Lung (tissue), 11 donors: ENCODE measurements at regions not wholly inside any gene's neighbourhood (a gene's known extent, or its start where the extent isn't known, plus 50 kb on each side); places are given as distances from the start of the nearest gene placed in this dataset.

ENCODE experiments used
- ATAC-seq: fragments of 200-7000 bp; cut with Tn5 transposase; one replicate; pipeline ENCODE4 v1.9.1; 2020; ENCODE audit warnings: moderate number of reproducible peaks; ENCODE audit not compliant: insufficient read depth, low FRiP score
- DNase-seq, 3 donors: peaks; one replicate each; pipeline ENCODE4 v3.0.0-alpha.2; 2013 to 2017
- H3K27ac ChIP-seq, 2 donors: one replicate each; pipeline ENCODE4 v1.5.1; 2013; ENCODE audit warnings: mild to moderate bottlenecking in 2 of 2, moderate library complexity in 2 of 2, control low read depth in 1 of 2, inconsistent platforms in 1 of 2, low read depth in 1 of 2, low read length in 1 of 2
- H3K27me3 ChIP-seq, 3 donors: one replicate each; pipeline ENCODE4 v1.5.1; 2013; ENCODE audit warnings: low read length in 2 of 3; ENCODE audit not compliant: control insufficient read depth in 3 of 3, insufficient read depth in 3 of 3
- H3K36me3 ChIP-seq, 4 donors: one replicate each; pipeline ENCODE4 v1.5.1; 2013; ENCODE audit warnings: low read length in 4 of 4, mild to moderate bottlenecking in 1 of 4, moderate library complexity in 1 of 4; ENCODE audit not compliant: control insufficient read depth in 4 of 4, insufficient read depth in 4 of 4
- H3K4me1 ChIP-seq, 5 donors: one replicate each; pipeline ENCODE4 v1.5.1; 2013; ENCODE audit warnings: low read length in 5 of 5, mild to moderate bottlenecking in 2 of 5, moderate library complexity in 1 of 5; ENCODE audit not compliant: control insufficient read depth in 5 of 5, insufficient read depth in 5 of 5
- H3K4me3 ChIP-seq: one replicate; pipeline ENCODE4 v1.5.1; 2013; ENCODE audit warnings: mild to moderate bottlenecking, control low read depth, moderate library complexity
- H3K9ac ChIP-seq, 2 donors: one replicate each; pipeline ENCODE4 v1.5.1; 2013; ENCODE audit warnings: low read length in 2 of 2, control low read depth in 1 of 2; ENCODE audit not compliant: insufficient read depth in 1 of 2
- H3K9me3 ChIP-seq, 4 donors: one replicate each; pipeline ENCODE4 v1.5.1; 2013; ENCODE audit warnings: low read length in 3 of 4, mild to moderate bottlenecking in 1 of 4, moderate library complexity in 1 of 4; ENCODE audit not compliant: control insufficient read depth in 4 of 4, insufficient read depth in 3 of 4
- WGBS, 2 donors: extraction: QIAGEN DNeasy Blood & Tissue Kit; methylation state at CpG; one replicate each; pipeline ENCODE4 v1.1.7; 2013; 5-methylcytosine and 5-hydroxymethylcytosine counted together
- TF ChIP-seq, protein P1 (sequence below): IDR thresholded peaks from 2 replicates; pipeline ENCODE4 v1.5.1; 2012; ENCODE audit warnings: mild to moderate bottlenecking; ENCODE audit errors: control extremely low read depth, extremely low read depth
- donor health status: control.
- donor health status: control.
- donor health status: Bipolar disorder and iron deficiency.
- donor health status: healthy.
- donor health status: DM: yes; HTN: yes; CAD: no.

DNA sequence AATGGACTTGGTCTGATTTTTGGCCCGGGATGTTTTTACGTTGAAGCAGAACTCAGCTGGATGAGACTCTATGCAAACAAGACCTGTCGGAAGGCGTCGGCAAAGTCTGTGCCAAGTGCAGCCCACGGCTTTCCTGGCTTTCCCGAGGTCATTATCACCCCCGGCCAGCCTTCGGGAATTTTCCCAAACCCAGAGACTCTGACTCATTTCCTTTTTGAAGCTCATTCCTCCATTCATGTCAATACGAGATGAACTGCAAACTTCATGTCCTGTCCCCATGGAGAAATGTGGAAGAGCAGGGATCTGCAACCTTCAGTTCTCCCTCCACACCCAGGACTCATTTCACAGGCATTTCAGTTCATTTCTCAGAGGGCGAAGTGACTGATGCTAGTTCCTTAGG is 95.3 kb downstream of the IRX2 start:
- Histone ChIP-seq H3K27ac (no peak overlapping the region), H3K27me3 (peaks cover 0 to 38% (median 28%) of the 10 kb centered on the region in 3 donors), H3K4me1 (peaks cover 0 to 10% (median 0%) of the 10 kb centered on the region in 5 donors), H3K9ac (no peak overlapping the region), H3K36me3 (no peaks in the 10 kb centered on the region), H3K4me3 (no peak overlapping the region), H3K9me3 (peaks cover 0 to 6% (median 0%) of the 10 kb centered on the region in 4 donors)
- peak in 1 of 3 donors; percentile 22 for DNase-seq
- WGBS, 2 donors, result 55 to 62% methylated on average over 11 of the region's 11 CpGs
- ATAC-seq, result peak; percentile 27
- TF ChIP-seq, protein P1, sequence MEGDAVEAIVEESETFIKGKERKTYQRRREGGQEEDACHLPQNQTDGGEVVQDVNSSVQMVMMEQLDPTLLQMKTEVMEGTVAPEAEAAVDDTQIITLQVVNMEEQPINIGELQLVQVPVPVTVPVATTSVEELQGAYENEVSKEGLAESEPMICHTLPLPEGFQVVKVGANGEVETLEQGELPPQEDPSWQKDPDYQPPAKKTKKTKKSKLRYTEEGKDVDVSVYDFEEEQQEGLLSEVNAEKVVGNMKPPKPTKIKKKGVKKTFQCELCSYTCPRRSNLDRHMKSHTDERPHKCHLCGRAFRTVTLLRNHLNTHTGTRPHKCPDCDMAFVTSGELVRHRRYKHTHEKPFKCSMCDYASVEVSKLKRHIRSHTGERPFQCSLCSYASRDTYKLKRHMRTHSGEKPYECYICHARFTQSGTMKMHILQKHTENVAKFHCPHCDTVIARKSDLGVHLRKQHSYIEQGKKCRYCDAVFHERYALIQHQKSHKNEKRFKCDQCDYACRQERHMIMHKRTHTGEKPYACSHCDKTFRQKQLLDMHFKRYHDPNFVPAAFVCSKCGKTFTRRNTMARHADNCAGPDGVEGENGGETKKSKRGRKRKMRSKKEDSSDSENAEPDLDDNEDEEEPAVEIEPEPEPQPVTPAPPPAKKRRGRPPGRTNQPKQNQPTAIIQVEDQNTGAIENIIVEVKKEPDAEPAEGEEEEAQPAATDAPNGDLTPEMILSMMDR, result no peak

DNA sequence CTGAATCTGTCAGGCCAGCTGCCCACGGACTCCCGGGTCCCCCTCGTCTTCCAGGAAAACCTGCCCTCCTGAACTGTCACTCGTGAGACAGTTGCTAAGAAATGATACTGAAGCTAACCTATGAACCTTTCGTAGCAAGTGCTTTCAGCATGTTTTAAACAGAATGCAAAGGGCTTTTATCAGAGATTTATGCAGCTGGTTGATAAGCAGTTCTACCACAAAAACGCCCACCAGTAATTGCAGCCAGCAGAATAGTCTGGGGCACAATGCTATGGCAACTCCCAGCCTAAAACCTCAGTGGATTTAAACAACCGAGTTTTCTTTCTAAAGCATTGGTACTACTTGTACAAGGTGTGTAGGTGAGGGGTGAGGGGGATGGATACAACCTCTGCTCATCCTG is 97.5 kb downstream of the IRX2 start:
- no peak overlapping the region for H3K4me3 ChIP-seq
- TF ChIP-seq, protein P1, result no peak
- peaks cover 0 to 23% (median 21%) of the 10 kb centered on the region in 3 donors for H3K27me3 ChIP-seq
- WGBS, 2 donors, result 39 to 62% methylated on average over 7 of the region's 7 CpGs
- H3K27ac ChIP-seq, result no peak overlapping the region
- no peaks in the 10 kb centered on the region for H3K36me3 ChIP-seq
- DNase-seq (no peak), ATAC-seq (no peak)
- H3K4me1 ChIP-seq, result peaks cover 0 to 10% (median 0%) of the 10 kb centered on the region in 5 donors
- no peak overlapping the region for H3K9ac ChIP-seq
- H3K9me3 ChIP-seq, result peaks cover 0 to 6% (median 0%) of the 10 kb centered on the region in 4 donors

DNA sequence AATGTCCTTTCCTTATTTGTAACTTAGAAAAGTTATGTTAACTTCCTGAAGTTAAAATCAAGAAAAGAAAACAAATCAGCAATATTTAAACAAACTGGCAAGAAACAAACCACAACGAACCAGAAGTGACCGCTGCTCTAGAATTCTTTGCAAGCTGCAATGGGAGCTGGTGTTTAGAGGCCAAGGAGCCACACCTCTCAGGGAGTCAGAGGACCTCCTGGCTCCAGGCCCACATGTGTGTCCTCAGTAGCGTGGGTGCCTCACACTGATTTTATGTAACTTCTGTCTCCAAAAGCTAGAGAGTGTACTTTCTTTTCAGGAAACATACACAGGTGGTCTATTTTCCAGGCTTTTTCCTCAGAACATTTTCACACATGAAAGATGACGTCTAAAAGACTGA is 100.4 kb downstream of the IRX2 start:
- TF ChIP-seq, protein P1, result no peak
- H3K27me3 ChIP-seq, result peaks cover 0 to 14% (median 6%) of the 10 kb centered on the region in 3 donors
- DNase-seq (no peak), ATAC-seq (no peak)
- no peak overlapping the region for H3K27ac ChIP-seq
- no peaks in the 10 kb centered on the region for H3K36me3 ChIP-seq
- no peak overlapping the region for H3K9ac ChIP-seq
- peaks cover 0 to 6% (median 0%) of the 10 kb centered on the region in 5 donors for H3K4me1 ChIP-seq
- WGBS, 2 donors, result 70 to 71% methylated on average over 4 of the region's 4 CpGs
- no peaks in the 10 kb centered on the region for H3K9me3 ChIP-seq
- no peak overlapping the region for H3K4me3 ChIP-seq
